ENCODE measurements at regions not wholly inside any gene's neighbourhood (a gene's known extent, or its start where the extent isn't known, plus 50 kb on each side); places are given as distances from the start of the nearest gene placed in this dataset.

DNA sequence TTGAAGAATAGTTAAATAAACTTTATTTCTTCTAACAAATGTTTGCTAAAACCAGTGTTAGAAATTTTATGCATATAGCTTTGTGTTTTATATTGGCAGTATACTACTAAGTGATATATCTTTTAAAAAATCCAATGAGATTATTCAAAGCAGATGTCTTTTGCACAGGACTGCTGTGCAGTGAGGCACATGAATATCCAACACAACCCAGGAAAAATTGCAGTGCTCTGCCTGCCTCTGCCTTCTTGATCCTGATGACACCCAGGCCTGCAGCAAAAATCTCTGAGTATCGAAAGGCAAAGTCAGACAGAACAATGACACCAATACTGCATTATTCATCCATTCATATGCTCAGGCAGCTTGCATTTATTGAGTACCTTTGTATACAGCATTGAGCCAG lies 1076.5 kb upstream of the ARRDC3 start:
- DNase-seq = no peak

GRCh38 chr5:92455011-92455410 lies 1071.9 kb upstream of the ARRDC3 start:
- no peak for DNase-seq

GRCh38 chr5:92444888-92445287 lies 1061.8 kb upstream of the ARRDC3 start:
- DNase-seq = no peak

- no peak for DNase-seq
Measured at GRCh38 chr5:92435781-92436180, 1052.7 kb upstream of the ARRDC3 start.

- no peak for DNase-seq
Measured at GRCh38 chr5:92429646-92430045, 1046.5 kb upstream of the ARRDC3 start.

DNA sequence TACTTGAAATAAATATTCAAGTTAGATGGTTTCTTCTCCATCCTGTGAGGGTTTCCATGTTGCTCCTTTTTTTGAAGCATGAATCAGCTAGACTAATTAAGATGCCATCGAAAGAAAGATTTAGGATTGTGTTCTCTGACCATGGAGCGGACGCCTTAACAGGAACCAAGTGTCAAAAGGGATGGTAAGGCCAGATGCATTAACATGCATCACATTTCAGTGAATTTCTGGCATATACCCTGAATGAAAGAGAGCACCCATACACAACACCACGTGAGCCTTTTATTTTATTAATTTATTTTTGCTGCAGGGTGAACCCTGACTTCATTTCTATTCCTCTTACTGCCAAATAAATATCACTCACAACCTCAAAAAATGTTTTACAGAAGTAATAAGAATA lies 1045.3 kb upstream of the ARRDC3 start:
- no peak for DNase-seq

GRCh38 chr5:92424785-92425426 lies 1041.8 kb upstream of the ARRDC3 start:
- no peak for DNase-seq

- no peak for DNase-seq
Measured at GRCh38 chr5:92421942-92422341, 1038.8 kb upstream of the ARRDC3 start.

DNA sequence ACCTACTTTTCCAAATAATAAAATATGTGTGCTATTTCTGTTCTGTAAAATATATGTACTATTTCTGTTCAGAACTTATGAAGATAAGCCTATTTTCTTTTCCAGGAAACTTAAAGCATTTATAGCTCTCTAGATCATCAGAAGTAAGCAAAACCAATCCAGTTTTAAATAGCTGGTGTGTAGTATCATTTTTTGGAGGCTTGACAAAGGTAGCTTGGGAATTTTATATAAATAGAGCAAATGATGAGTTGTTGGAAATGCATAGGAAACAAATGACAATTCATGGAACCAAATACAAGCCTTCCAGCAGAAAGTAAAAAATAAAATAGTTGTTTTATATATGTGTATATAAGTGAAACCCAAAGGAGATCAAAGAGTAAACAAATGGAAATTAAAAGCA lies 1038.1 kb upstream of the ARRDC3 start:
- no peak for DNase-seq

DNA sequence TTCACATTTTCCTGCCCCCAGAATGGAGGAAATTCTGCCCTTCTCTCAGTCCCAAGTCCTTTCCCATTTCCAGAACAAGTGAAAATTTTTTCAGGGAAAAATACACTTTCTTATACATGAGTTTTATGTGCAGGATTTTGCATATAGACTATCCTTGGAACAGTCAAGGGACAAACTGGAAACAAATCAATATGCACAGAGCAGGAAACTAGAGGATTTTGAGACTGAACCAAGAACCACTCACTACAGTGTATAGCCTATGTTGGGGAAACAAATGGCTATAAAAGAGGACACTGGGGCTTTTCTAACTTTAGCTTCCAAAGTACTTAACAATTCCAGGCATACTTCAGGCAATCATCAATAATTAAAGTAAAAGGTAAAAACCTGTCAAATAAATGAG lies 1036.1 kb upstream of the ARRDC3 start:
- no peak for DNase-seq

DNA sequence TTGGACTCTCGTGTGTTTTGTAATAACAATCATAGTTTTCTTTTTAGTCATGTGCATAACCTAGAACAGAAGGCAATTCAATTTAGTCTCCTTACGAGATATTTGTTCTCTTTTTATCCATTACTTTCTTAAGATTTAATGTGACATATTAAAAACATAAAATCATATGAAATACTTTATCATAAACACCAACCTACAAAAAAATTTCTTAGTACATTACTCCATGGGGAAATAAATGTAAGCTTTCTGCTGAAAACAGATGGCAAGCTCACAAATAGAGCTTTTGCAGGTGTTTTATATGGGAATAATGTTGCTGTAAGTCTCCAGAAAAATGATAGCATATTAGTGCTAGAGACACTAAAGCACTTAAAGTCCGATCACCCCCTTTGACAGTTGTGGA lies 1035.2 kb upstream of the ARRDC3 start:
- DNase-seq = no peak

DNA sequence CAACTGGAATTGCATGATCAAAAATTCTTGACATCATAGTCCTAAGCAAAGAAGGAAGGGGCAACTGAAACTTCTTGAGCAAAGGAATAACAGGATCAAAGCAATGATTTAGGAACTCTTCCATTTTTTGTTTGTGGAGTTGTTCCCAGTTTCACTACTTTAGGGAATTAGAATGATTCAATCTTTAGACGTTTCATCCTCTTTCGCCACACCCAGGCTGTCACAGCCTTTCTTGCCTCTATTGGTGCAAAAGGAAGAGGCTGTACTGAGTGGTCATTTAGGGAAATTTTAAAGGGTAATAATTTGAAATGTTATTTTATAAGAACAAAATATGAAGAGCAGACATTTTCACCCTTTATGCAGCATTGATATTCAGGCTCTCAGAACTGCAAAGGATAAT lies 1026.0 kb upstream of the ARRDC3 start:
- no peak for DNase-seq

GRCh38 chr5:92402956-92403702 lies 1020.0 kb upstream of the ARRDC3 start:
- DNase-seq = no peak

DNA sequence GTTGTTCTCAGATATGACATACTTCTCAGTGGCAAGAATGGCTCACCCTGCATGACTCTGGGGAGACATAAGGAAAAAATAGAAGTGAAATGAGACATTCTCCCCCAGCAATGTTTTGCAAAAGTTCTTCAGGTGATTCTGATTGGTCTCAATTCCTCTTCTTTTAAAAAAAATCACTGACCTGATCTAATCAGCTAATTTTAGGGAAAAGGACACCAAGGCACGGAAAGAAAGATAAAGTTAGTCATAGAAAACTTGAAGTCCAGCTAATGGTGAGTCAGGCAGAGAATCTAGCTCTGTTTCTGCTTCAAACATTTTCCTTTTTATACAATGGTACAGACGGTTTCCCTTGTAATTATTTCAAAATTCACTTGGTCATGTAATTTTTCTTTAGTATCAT lies 1018.9 kb upstream of the ARRDC3 start:
- DNase-seq = no peak

DNA sequence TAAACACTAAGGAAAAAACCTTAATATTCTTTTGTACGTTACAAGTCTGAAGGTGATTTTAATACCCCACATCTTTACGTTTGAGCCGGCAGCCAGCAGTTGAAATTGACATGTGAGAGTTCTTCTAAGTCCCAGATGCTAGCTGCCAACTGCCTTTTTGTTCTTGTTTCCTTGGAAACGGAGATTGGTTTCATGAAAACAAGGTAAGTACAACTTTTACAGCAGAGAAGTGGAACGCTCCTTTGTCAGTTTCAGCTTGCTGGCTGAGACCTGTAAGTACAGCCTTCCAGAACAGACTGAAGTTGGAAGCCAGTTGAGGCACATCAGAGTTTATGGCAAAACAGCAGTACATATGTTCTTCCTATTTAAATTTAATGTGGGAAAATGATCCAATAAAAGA lies 1018.4 kb upstream of the ARRDC3 start:
- DNase-seq = no peak

DNA sequence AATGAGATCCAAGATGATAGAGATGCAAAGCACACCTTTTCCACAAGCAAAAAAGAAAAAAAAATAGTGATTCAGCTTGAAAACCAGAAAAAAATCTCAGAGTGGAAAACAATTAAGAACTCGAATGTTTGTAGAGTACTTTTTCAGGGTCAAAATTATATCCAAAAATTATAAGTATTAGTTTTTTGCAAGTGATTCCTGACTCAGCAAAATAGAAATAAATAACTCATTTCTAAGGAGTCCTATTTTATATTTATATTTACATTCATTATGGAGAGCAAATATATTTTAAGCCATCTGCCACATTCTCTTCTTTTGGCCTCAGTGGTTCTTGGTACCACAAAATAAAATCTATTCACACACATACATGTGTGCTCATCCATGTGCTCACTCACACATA lies 1011.8 kb upstream of the ARRDC3 start:
- no peak for DNase-seq

GRCh38 chr5:92390657-92391056 lies 1007.5 kb upstream of the ARRDC3 start:
- DNase-seq = no peak

DNA sequence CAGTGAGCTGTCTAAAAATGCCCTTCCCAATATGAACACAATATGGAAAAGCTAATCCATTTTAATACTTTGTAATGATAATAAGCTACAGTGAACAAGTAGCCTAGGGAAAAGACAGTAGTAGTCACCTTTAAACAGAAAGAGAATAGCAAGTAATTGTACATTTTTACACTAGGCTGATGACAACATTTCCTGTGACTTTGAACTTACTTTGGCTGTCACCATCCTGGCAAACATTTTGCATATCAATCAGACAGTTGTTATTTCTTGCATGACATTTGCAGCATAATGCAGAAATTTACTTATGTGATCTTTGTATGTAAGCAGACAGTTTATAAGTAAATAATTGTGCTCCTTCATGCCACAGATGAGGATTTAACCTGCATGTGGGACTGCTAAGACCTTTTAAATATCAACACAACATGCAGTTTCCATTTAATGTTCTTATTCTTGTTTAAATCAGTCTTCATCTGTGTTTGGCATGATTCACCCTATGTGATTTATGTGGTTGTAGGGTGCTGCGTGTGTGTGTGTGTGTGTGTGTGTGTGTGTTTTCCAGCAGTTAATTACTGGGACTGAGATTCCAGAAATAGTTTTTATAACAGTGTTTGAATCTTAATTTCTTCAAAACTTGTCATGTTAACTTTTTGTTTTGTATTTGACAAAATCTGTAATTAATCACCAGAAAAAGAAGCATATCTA lies 997.1 kb upstream of the ARRDC3 start:
- DNase-seq = no peak

DNA sequence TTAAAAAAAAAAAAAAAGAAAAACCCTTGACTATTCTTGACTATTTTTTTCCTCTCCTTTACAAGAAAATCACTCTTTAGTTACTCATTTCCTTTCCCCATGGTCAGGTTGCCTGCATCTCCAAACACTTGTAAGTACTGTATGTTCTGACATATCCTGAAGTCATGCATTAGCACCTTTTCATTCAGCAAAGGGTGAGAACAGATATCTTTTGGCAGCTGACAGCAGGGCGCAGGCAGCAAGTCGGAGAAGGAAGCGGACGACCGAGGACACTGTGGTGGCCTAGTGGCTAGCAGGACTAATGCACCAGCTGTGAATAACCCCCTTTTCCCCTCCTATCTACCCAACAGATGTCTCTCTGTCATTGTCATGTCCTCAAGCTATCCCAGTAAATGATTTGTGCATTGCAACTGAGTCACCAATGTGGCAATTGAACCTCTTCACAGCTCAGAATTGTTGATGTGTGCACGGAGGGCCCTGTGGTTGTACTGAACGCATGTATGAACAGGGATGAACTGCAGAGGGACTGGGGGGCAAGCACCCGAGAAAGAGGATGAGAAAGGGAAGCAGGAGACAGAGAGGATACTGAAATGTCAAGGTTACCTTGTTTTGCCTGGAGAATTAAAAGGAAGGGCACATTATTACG lies 996.0 kb upstream of the ARRDC3 start:
- DNase-seq = no peak

- DNase-seq = no peak
Measured at GRCh38 chr5:92374859-92375258, 991.7 kb upstream of the ARRDC3 start.

GRCh38 chr5:92372766-92373165 lies 989.6 kb upstream of the ARRDC3 start:
- no peak for DNase-seq

- no peak for DNase-seq
Measured at GRCh38 chr5:92371889-92372235, 988.7 kb upstream of the ARRDC3 start.

- no peak for DNase-seq
Measured at GRCh38 chr5:92371171-92371888, 988.2 kb upstream of the ARRDC3 start.
